Ectodermal cell (in vitro differentiated cells): ENCODE measurements at regions not wholly inside any gene's neighbourhood (a gene's known extent, or its start where the extent isn't known, plus 50 kb on each side); places are given as distances from the start of the nearest gene placed in this dataset.

ENCODE experiments used
- H3K27ac ChIP-seq: 2 replicates; pipeline ENCODE4 v1.7.0; 2013; ENCODE audit warnings: mild to moderate bottlenecking, low read depth, low read length; ENCODE audit not compliant: insufficient read depth, poor library complexity, severe bottlenecking
- H3K27me3 ChIP-seq: 2 replicates; pipeline ENCODE4 v1.7.0; 2013; ENCODE audit warnings: mild to moderate bottlenecking, low read length; ENCODE audit not compliant: insufficient read depth, control insufficient read depth, poor library complexity, severe bottlenecking
- H3K36me3 ChIP-seq: one replicate; pipeline ENCODE4 v1.7.0; 2013; ENCODE audit warnings: low read length; ENCODE audit not compliant: control insufficient read depth, insufficient read depth
- H3K4me1 ChIP-seq: one replicate; pipeline ENCODE4 v1.7.0; 2013; ENCODE audit warnings: low read length; ENCODE audit not compliant: control insufficient read depth, insufficient read depth
- H3K4me3 ChIP-seq: 2 replicates; pipeline ENCODE4 v1.7.0; 2013; ENCODE audit warnings: low read depth, low read length, control low read depth; ENCODE audit not compliant: insufficient read depth
- H3K9me3 ChIP-seq: 2 replicates; pipeline ENCODE4 v1.7.0; 2013; ENCODE audit warnings: mild to moderate bottlenecking, low read length, moderate library complexity; ENCODE audit not compliant: control insufficient read depth
- WGBS, 2 experiments: methylation state at CpG; one replicate each; pipeline ENCODE4 v1.1.7; 2013; ENCODE audit warnings: missing lambda C conversion rate in 2 of 2; 5-methylcytosine and 5-hydroxymethylcytosine counted together

- Histone ChIP-seq H3K27ac (no peak overlapping the region), H3K4me1 (no peaks in the 10 kb centered on the region), H3K36me3 (no peaks in the 10 kb centered on the region), H3K27me3 (no peaks in the 10 kb centered on the region), H3K4me3 (no peak overlapping the region), H3K9me3 (no peaks in the 10 kb centered on the region)
- WGBS, 2 experiments = 67 to 80% methylated on average over 1 of the region's 1 CpG
Observed at GRCh38 chr2:226609366-226609765, 190.3 kb downstream of the IRS1 start.

GRCh38 chr2:226608451-226608850 lies 191.2 kb downstream of the IRS1 start:
- no peaks in the 10 kb centered on the region for H3K27me3 ChIP-seq
- 87 to 97% methylated on average over 4 to 5 of the region's 5 CpGs for whole genome bisulfite sequencing, 2 experiments
- no peak overlapping the region for H3K4me3 ChIP-seq
- no peak overlapping the region for H3K27ac ChIP-seq
- no peaks in the 10 kb centered on the region for H3K36me3 ChIP-seq
- no peaks in the 10 kb centered on the region for H3K4me1 ChIP-seq
- H3K9me3 ChIP-seq = no peaks in the 10 kb centered on the region

- 96 to 100% methylated on average over 4 of the region's 4 CpGs for WGBS, 2 experiments
- Histone ChIP-seq H3K36me3 (no peaks in the 10 kb centered on the region), H3K9me3 (no peaks in the 10 kb centered on the region)
Observed at GRCh38 chr2:226607379-226607778, 192.2 kb downstream of the IRS1 start.

GRCh38 chr2:226605642-226606041 lies 194.0 kb downstream of the IRS1 start:
- Histone ChIP-seq H3K4me3 (no peak overlapping the region), H3K27me3 (no peaks in the 10 kb centered on the region), H3K36me3 (no peaks in the 10 kb centered on the region), H3K27ac (no peak overlapping the region), H3K4me1 (peaks cover 4% of the 10 kb centered on the region), H3K9me3 (no peaks in the 10 kb centered on the region)
- 93 to 96% methylated on average over 2 of the region's 2 CpGs for WGBS, 2 experiments

More at GRCh38 chr2:226607379-226607778, 192.2 kb downstream of the IRS1 start:
- H3K4me1 ChIP-seq = no peaks in the 10 kb centered on the region
- H3K27ac ChIP-seq = no peak overlapping the region
- no peak overlapping the region for H3K4me3 ChIP-seq
- no peaks in the 10 kb centered on the region for H3K27me3 ChIP-seq

GRCh38 chr2:226603606-226604005 lies 196.0 kb downstream of the IRS1 start:
- H3K27me3 ChIP-seq = no peaks in the 10 kb centered on the region
- H3K27ac ChIP-seq = no peak overlapping the region
- 94 to 97% methylated on average over 1 of the region's 1 CpG for WGBS, 2 experiments
- H3K36me3 ChIP-seq = no peaks in the 10 kb centered on the region
- no peaks in the 10 kb centered on the region for H3K9me3 ChIP-seq
- peaks cover 4% of the 10 kb centered on the region for H3K4me1 ChIP-seq
- H3K4me3 ChIP-seq = no peak overlapping the region

GRCh38 chr2:226601881-226602662 lies 197.5 kb downstream of the IRS1 start:
- Histone ChIP-seq H3K9me3 (no peaks in the 10 kb centered on the region), H3K4me3 (no peak overlapping the region), H3K4me1 (peaks cover 4% of the 10 kb centered on the region), H3K27ac (no peak overlapping the region), H3K36me3 (no peaks in the 10 kb centered on the region), H3K27me3 (no peaks in the 10 kb centered on the region)
- WGBS, 2 experiments = 94 to 95% methylated on average over 3 of the region's 4 CpGs

GRCh38 chr2:226600802-226601201 lies 198.8 kb downstream of the IRS1 start:
- peaks cover 4% of the 10 kb centered on the region for H3K4me1 ChIP-seq
- no peak overlapping the region for H3K27ac ChIP-seq
- H3K9me3 ChIP-seq = no peaks in the 10 kb centered on the region
- H3K36me3 ChIP-seq = no peaks in the 10 kb centered on the region
- H3K27me3 ChIP-seq = no peaks in the 10 kb centered on the region
- H3K4me3 ChIP-seq = no peak overlapping the region
- WGBS, 2 experiments = 89 to 91% methylated on average over 5 of the region's 5 CpGs

GRCh38 chr2:226600184-226600583 lies 199.4 kb downstream of the IRS1 start:
- H3K27me3 ChIP-seq = no peaks in the 10 kb centered on the region
- H3K4me3 ChIP-seq = no peak overlapping the region
- H3K4me1 ChIP-seq = peaks cover 4% of the 10 kb centered on the region
- no peaks in the 10 kb centered on the region for H3K36me3 ChIP-seq
- no peak overlapping the region for H3K27ac ChIP-seq
- H3K9me3 ChIP-seq = no peaks in the 10 kb centered on the region
- WGBS, 2 experiments = 86 to 100% methylated on average over 2 to 5 of the region's 5 CpGs

- Histone ChIP-seq H3K27ac (no peak overlapping the region), H3K4me1 (no peaks in the 10 kb centered on the region), H3K4me3 (no peak overlapping the region), H3K27me3 (no peaks in the 10 kb centered on the region), H3K9me3 (peaks cover 4% of the 10 kb centered on the region), H3K36me3 (no peaks in the 10 kb centered on the region)
Observed at GRCh38 chr2:226589043-226589442, 210.6 kb downstream of the IRS1 start.

- Histone ChIP-seq H3K9me3 (peaks cover 4% of the 10 kb centered on the region), H3K27ac (no peak overlapping the region), H3K4me1 (no peaks in the 10 kb centered on the region), H3K4me3 (no peak overlapping the region), H3K27me3 (no peaks in the 10 kb centered on the region), H3K36me3 (no peaks in the 10 kb centered on the region)
- WGBS, 2 experiments = 83% methylated on average over 1 of the region's 1 CpG; no CpG with 5 or more reads in 1 of the 2 experiments
Observed at GRCh38 chr2:226585130-226585561, 214.5 kb downstream of the IRS1 start.
